Activated CD8-positive, alpha-beta memory T cell treated with anti-CD3 and anti-CD28 coated beads, Interleukin-2, amount 50 U/mL, for 4 hours (primary cell): ENCODE measurements at regions not wholly inside any gene's neighbourhood (a gene's known extent, or its start where the extent isn't known, plus 50 kb on each side); places are given as distances from the start of the nearest gene placed in this dataset.

ENCODE experiments used
- DNase-seq: peaks from one replicate; pipeline ENCODE4 v3.0.0-alpha.2; 2020

- DNase-seq: no peak
Measured at GRCh38 chr5:117880932-117881331, 1107.4 kb downstream of the DTWD2 start.

GRCh38 chr5:117877731-117878130, 1110.6 kb downstream of the DTWD2 start:
- DNase-seq: no peak

- no peak for DNase-seq
Measured at GRCh38 chr5:117872798-117873368, 1115.5 kb downstream of the DTWD2 start.

- DNase-seq: no peak
Measured at GRCh38 chr5:117869596-117869995, 1118.8 kb downstream of the DTWD2 start.

DNA sequence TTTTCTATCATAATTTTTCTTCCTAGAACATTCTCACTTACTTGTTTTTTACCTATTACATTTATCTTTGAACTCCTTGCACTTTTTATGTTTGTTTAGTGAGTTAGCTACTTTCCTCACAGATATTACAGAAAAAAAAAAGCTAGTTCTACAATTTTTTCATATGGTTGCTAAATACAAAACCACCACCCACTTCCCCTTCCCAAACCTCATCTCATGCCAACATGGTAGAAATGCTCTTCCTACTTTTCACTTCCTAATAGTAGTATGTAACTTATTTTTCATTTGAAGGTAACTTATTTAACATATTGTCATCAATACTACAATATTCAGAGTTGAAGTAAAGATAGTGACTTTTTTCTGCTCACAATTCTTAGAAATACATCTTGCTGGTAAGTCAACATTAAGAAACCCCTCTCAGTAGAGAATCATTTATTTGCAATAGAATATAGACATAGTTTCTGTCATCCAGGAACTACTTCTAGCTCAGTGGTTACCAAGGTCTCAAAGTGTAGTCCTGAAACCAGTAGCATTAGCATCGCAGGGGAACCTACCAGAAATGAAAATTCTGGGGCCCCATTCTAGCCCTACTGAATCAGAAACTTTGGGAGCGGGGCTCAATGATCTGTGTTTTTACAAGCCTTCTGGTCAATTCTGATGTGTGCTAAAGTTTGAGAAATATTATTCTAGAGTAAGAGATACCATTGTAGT, 1124.6 kb downstream of the DTWD2 start:
- DNase-seq: no peak

- no peak for DNase-seq
Measured at GRCh38 chr5:117860550-117860949, 1127.8 kb downstream of the DTWD2 start.

- DNase-seq: no peak
Measured at GRCh38 chr5:117859176-117859575, 1129.2 kb downstream of the DTWD2 start.

DNA sequence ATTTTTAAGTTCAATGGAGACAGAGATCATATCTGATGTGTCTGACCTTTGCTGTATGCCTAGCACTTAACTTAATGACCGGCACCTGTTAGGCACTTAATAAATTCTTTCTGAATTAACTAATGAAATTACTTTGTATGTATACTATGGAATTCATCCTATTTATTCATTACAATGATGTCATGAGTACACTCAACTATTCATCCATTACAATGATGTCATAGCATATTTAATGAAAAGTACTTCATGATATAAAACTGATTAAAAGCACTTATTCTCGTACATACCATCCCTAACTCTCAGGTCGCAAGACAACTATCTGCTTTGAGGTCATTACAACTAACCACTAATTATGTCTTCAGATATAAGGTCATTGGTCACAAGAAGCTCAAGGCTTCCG, 1131.6 kb downstream of the DTWD2 start:
- no peak for DNase-seq

DNA sequence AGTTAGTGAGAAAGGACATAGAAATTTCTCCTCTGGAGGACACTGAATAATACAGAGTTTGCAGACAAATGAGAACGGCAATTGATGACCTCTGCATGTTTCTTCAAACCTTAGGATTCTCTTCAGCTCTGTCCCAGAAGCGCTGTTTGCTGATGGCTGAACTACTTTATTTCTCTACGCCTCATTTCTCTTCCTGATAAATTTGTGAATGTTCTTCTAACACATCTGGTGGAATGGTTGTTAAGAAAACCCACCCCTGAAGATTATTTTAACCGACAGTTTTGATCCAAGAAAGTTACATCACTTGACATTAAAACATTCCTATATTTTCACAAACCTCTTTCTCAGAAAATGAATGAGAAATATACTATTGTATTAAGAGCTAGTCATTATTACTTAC, 1150.6 kb downstream of the DTWD2 start:
- DNase-seq: no peak

GRCh38 chr5:117833691-117834090, 1154.7 kb downstream of the DTWD2 start:
- no peak for DNase-seq

- DNase-seq: no peak
Measured at GRCh38 chr5:117829646-117830045, 1158.7 kb downstream of the DTWD2 start.

- no peak for DNase-seq
Measured at GRCh38 chr5:117813850-117814249, 1174.5 kb downstream of the DTWD2 start.

GRCh38 chr5:117812861-117813260, 1175.5 kb downstream of the DTWD2 start:
- DNase-seq: no peak

- DNase-seq: no peak
Measured at GRCh38 chr5:117809251-117809650, 1179.1 kb downstream of the DTWD2 start.

- DNase-seq: no peak
Measured at GRCh38 chr5:117805058-117805457, 1183.3 kb downstream of the DTWD2 start.

DNA sequence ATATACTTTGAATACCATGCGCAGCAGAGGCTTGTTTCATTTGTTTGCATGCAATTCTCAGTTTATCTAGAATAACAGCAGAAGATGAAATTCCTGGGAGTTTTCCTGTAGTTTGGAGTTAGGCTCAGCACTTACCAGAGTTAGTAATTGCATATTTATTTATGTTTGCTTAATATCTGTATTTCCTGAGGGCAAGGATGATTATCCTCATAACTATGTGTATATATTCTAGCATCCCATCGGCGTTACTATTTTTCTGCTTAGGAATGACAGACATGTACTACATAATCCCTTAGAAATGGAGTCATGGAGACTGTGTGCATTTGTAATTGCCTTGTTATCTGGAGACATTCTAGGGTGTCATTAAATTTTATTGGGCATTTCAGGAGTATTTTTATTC, 1184.8 kb downstream of the DTWD2 start:
- no peak for DNase-seq

DNA sequence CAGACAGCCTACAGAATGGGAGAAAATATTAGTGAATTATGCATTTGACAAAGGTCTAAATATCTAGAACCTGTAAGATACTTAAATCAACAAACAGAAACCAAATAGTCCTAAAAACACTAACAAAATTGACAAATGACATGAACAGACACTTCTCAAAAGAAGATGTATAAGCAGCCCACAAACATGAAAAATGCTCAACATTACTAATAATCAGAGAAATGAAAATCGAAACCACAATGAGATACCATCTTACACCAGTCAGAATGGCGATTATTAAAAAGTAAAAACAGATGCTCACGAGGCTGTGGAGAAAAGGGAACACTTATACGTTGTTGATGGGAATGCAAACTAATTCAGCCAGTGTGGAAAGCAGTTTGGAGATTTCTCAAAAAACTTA, 1186.8 kb downstream of the DTWD2 start:
- no peak for DNase-seq

DNA sequence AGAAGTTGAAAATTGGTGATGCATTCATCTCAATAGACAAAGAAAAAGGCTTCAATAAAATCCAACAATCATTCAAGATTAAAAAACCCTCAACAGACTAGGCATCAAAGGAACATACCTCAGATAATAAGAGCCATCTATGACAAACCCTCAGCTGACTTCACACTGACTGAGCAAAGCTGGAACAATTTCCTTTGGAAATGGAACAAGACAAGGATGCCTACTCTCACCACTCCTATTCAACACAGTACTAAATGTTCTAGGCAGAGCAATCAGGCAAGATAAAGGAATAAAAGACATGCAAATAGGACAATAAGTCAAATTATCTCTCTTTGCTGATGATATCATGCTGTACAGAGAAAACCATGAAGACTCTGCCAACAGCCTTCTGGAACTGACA, 1188.1 kb downstream of the DTWD2 start:
- no peak for DNase-seq

DNA sequence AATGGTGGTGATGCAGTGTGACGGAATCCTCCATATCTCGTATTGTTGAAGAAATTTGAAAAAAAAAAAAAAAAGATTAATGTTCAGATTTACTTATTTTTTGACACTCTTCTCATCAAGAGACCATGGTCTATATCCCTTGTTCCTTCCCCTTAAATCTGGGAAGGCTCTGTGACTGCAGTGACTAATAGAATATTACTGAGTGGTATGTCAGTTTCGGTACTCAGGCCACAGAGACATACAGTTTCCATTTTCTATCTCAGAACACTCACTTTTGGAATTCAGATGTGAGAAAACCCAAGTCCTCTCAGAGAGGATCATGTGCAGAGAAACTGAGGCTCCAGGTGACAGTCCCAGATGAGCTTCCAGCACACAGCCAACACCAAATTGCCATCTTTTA, 1193.5 kb downstream of the DTWD2 start:
- no peak for DNase-seq

DNA sequence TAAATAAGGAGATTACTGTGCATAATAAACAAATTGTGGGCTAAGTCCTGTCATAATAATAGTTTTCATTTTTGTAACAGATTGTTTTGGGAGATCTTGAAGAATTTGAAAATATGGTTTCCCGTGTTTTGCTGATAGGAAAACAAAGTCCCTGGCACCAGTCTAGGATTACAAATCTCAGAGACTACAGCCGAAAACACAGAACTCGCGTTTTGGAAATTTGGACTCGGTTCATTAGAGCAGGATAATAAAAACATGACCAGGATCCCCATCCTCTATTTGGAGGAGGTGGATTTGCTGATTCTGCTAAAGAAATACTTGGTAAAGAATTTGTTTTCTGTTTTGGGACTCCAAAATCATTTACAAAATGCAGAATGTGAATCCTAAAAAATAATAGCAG, 1194.4 kb downstream of the DTWD2 start:
- DNase-seq: no peak

DNA sequence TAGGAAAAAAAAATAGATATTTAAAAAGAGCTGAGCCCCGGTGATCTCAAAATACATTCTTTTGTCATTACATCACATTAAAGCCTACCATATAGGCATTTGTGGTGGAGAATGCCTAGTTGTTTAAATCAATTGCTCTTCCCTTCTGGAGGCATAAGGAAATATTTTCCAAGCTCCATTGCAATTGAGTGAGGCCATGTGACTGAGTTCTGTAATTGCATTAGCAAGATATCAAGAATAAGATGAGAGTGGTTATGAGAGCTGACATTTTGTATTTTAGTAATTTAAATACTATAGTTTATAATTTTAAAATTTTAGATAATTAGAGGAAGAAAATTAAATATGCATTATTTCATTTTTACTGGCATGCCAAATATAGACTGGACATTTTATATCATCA, 1195.9 kb downstream of the DTWD2 start:
- no peak for DNase-seq

DNA sequence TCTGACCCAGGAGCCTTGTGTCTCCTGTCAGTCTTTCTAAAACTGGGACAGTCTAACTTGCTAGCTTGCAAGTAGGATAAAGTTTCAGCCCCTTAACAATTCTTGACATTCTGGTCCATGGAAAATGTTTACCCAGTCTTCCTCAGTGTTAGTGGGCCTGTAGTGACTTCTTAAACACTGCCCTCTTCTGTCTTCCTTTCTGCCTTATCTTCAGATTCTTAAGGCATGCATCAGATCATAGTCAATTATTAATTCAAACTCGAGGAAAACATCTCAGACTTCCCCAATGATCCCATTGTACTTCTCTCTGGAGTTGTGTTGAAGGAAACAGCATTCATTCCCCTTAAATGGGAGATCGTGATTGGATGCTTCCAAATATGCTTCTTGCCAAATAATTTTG, 1199.8 kb downstream of the DTWD2 start:
- DNase-seq: no peak

DNA sequence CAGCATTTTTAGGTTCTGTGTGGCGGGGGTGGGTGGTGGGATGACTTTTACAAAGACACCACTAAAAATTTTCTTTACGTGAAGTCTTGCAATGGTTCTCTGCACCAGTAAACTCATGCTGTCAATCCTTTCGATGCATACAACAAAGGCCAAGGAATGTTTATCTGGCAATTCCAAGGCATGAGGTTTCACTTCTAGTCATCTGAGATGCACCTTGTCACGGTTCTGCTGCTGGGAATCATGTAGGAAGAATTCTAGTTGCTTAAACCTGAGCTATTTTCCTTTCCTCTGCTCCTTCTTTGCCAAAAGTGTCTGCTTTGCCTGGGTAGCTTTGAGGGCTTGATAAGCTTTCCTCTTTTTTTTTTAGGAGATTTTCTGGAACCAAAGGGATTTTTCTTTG, 1204.5 kb upstream of the SEMA6A start:
- no peak for DNase-seq

- DNase-seq: no peak
Measured at GRCh38 chr5:117776977-117777376, 1202.4 kb upstream of the SEMA6A start.

GRCh38 chr5:117769877-117770276, 1195.3 kb upstream of the SEMA6A start:
- DNase-seq: no peak
